ENCODE measurements at regions not wholly inside any gene's neighbourhood (a gene's known extent, or its start where the extent isn't known, plus 50 kb on each side); places are given as distances from the start of the nearest gene placed in this dataset.
"Not testable (repeated sequence)": the region's sequence is repeated elsewhere in the genome, so short reads cannot be mapped to it uniquely, and the experiment has no call there.

GRCh38 chr12:128026696-128027574, 240.0 kb upstream of the TMEM132C start:
- TF ChIP-seq GABPA (IDR thresholded peaks at IDR 0.05; ENCODE audit: low read depth) (no peak), CTCF (IDR thresholded peaks at IDR 0.05; ENCODE audit: insufficient read depth, low read length) (no peak), REST (IDR thresholded peaks at IDR 0.05; ENCODE audit: insufficient replicate concordance, low read depth) (no peak), SPI1 (IDR thresholded peaks at IDR 0.05; ENCODE audit: borderline replicate concordance, low read depth) (no peak), POLR2AphosphoS5 (IDR thresholded peaks at IDR 0.05; ENCODE audit: low read depth) (no peak)
- no peak for DNase-seq (ENCODE audit: low read depth in 1 of 2, low spot score in 1 of 2)
- H3K27ac ChIP-seq (replicated peaks): no peak overlapping the region
- no peak overlapping the region for H3K4me3 ChIP-seq (replicated peaks; ENCODE audit: insufficient read depth, low read length)
- no peaks in the 10 kb centered on the region for H3K27me3 ChIP-seq (ENCODE audit: insufficient read depth, poor library complexity, severe bottlenecking)

GRCh38 chr12:128033473-128033872, 233.5 kb upstream of the TMEM132C start:
- no peaks in the 10 kb centered on the region for H3K27me3 ChIP-seq (ENCODE audit: insufficient read depth, poor library complexity, severe bottlenecking)
- H3K27ac ChIP-seq (replicated peaks): no peak overlapping the region
- TF ChIP-seq CTCF (IDR thresholded peaks at IDR 0.05; ENCODE audit: insufficient read depth, low read length) (no peak), REST (IDR thresholded peaks at IDR 0.05; ENCODE audit: insufficient replicate concordance, low read depth) (no peak), GABPA (IDR thresholded peaks at IDR 0.05; ENCODE audit: low read depth) (no peak), SPI1 (IDR thresholded peaks at IDR 0.05; ENCODE audit: borderline replicate concordance, low read depth) (no peak), POLR2AphosphoS5 (IDR thresholded peaks at IDR 0.05; ENCODE audit: low read depth) (no peak)
- DNase-seq (ENCODE audit: low read depth in 1 of 2, low spot score in 1 of 2): no peak
- no peak overlapping the region for H3K4me3 ChIP-seq (replicated peaks; ENCODE audit: insufficient read depth, low read length)

- Histone ChIP-seq H3K27ac (replicated peaks) (no peak overlapping the region), H3K27me3 (ENCODE audit: insufficient read depth, poor library complexity, severe bottlenecking) (no peaks in the 10 kb centered on the region), H3K4me3 (replicated peaks; ENCODE audit: insufficient read depth, low read length) (no peak overlapping the region)
- DNase-seq (ENCODE audit: low read depth in 1 of 2, low spot score in 1 of 2): no peak
- TF ChIP-seq GABPA (IDR thresholded peaks at IDR 0.05; ENCODE audit: low read depth) (no peak), SPI1 (IDR thresholded peaks at IDR 0.05; ENCODE audit: borderline replicate concordance, low read depth) (no peak), POLR2AphosphoS5 (IDR thresholded peaks at IDR 0.05; ENCODE audit: low read depth) (no peak), CTCF (IDR thresholded peaks at IDR 0.05; ENCODE audit: insufficient read depth, low read length) (no peak), REST (IDR thresholded peaks at IDR 0.05; ENCODE audit: insufficient replicate concordance, low read depth) (no peak)
Measured at GRCh38 chr12:128040971-128041370, 226.0 kb upstream of the TMEM132C start.

GRCh38 chr12:128042283-128042682, 224.7 kb upstream of the TMEM132C start:
- not testable (repeated sequence) for H3K27ac ChIP-seq (replicated peaks); H3K4me3 ChIP-seq (replicated peaks; ENCODE audit: insufficient read depth, low read length); DNase-seq (ENCODE audit: low read depth in 1 of 2, low spot score in 1 of 2); H3K27me3 ChIP-seq (ENCODE audit: insufficient read depth, poor library complexity, severe bottlenecking)

Data from HL-60 (cell line).